HCT116 (cell line): ENCODE measurements at regions not wholly inside any gene's neighbourhood (a gene's known extent, or its start where the extent isn't known, plus 50 kb on each side); places are given as distances from the start of the nearest gene placed in this dataset.

ENCODE experiments used
- ATAC-seq: fragments of 200-7000 bp; cut with Tn5 transposase; 2 replicates; pipeline ENCODE4 v1.9.1; 2020; ENCODE audit warnings: mild to moderate bottlenecking, moderate library complexity
- BruUV-seq: library from RNA; stranded (reverse); fragments of 400-500 nt; replicated peaks from 2 replicates; lab custom pipeline; 2021; lab: Mats Ljungman, UMichigan
- CTCF ChIA-PET: fragments of 300-600 bp; sonication (Branson Sonifier 250); formaldehyde crosslinking; loops from one replicate; lab custom pipeline; 2021; ENCODE audit warnings: antibody characterized with exemption; lab: Charles Lee
- POLR2A ChIA-PET: fragments of 300-600, 350-600 bp; sonication (Branson Sonifier 250); formaldehyde crosslinking; loops from one replicate; lab custom pipeline; 2021; ENCODE audit warnings: antibody characterized with exemption; lab: Charles Lee
- RAD21 ChIA-PET, 2 experiments: fragments of 300-600 bp; sonication (Branson Sonifier 250); formaldehyde crosslinking; loops; one replicate each; lab custom pipeline; 2023; ENCODE audit warnings: low total read pairs in 2 of 2; ENCODE audit not compliant: uncharacterized antibody in 2 of 2, unreplicated experiment in 2 of 2, low non-redundant PET in 1 of 2; lab: Charles Lee
- DNase-seq: peaks from one replicate; pipeline ENCODE4 v3.0.0-alpha.2; 2010; ENCODE audit warnings: low read depth, low spot score
- H2AFZ ChIP-seq: fragments of 200-600 bp; shearing (Covaris generic), sonication (generic); 2 replicates; pipeline ENCODE4 v1.6.1; 2017; ENCODE audit warnings: low read depth, mixed run types, mixed read lengths, antibody characterized with exemption, low read length; ENCODE audit not compliant: poor library complexity, severe bottlenecking
- H3K27ac ChIP-seq: 2 replicates; pipeline ENCODE4 v1.5.1; 2012; ENCODE audit warnings: low read depth, low read length
- H3K27me3 ChIP-seq: fragments of 200-600 bp; sonication (generic); 2 replicates; pipeline ENCODE4 v1.6.1; 2016; ENCODE audit warnings: mixed run types, low read length, mixed read lengths; ENCODE audit not compliant: insufficient read depth
- H3K36me3 ChIP-seq, 2 experiments: fragments of 200-500 bp in 1 of 2; fragments of 200-600 bp in 1 of 2; sonication (Bioruptor generic) in 1 of 2; sonication (generic) in 1 of 2; 2 replicates each; pipeline versions ENCODE4 v1.5.1 to v1.6.1; 2014 to 2016; ENCODE audit warnings: low read length in 2 of 2, inconsistent platforms in 1 of 2, mixed read lengths in 1 of 2, mixed run types in 1 of 2; ENCODE audit not compliant: insufficient read depth in 2 of 2, control insufficient read depth in 1 of 2
- H3K4me1 ChIP-seq, 2 experiments: fragments of 200-600 bp in 1 of 2; sonication (generic) in 1 of 2; 2 replicates each; pipeline versions ENCODE4 v1.5.1 to v1.6.1; 2012 to 2017; ENCODE audit warnings: low read length in 2 of 2, inconsistent platforms in 1 of 2, mild to moderate bottlenecking in 1 of 2, mixed read lengths in 1 of 2, mixed run types in 1 of 2, moderate library complexity in 1 of 2; ENCODE audit not compliant: insufficient read depth in 2 of 2, control insufficient read depth in 1 of 2
- H3K4me2 ChIP-seq: fragments of 200-600 bp; sonication (generic); 2 replicates; pipeline ENCODE4 v1.6.1; 2017; ENCODE audit warnings: mixed run types, low read length, mixed read lengths
- H3K4me3 ChIP-seq, 2 experiments: fragments of 200-600 bp in 1 of 2; sonication (generic) in 1 of 2; replicated peaks in 1 of 2; 2 replicates each; pipeline ENCODE4 v1.5.1; 2011 to 2016; ENCODE audit warnings: low read length in 2 of 2, control low read depth in 1 of 2, low read depth in 1 of 2, mild to moderate bottlenecking in 1 of 2, mixed read lengths in 1 of 2, mixed run types in 1 of 2
- H3K79me2 ChIP-seq: fragments of 200-600 bp; sonication (generic); 2 replicates; pipeline ENCODE4 v1.6.1; 2017; ENCODE audit warnings: mild to moderate bottlenecking, mixed run types, low read length, moderate library complexity, mixed read lengths; ENCODE audit not compliant: insufficient read depth
- H3K9ac ChIP-seq: fragments of 200-600 bp; sonication (generic); 2 replicates; pipeline ENCODE4 v1.6.1; 2016; ENCODE audit warnings: low read length, mixed read lengths
- H3K9me2 ChIP-seq: fragments of 200-600 bp; sonication (generic), shearing (Covaris generic); 2 replicates; pipeline ENCODE4 v1.6.1; 2017; ENCODE audit warnings: mixed run types, mild to moderate bottlenecking, moderate library complexity; ENCODE audit not compliant: insufficient read depth
- H3K9me3 ChIP-seq, 2 experiments: fragments of 200-500 bp in 1 of 2; fragments of 200-600 bp in 1 of 2; sonication (Bioruptor generic) in 1 of 2; sonication (generic) in 1 of 2; 2 replicates each; pipeline ENCODE4 v1.6.1; 2014 to 2017; ENCODE audit warnings: low read length in 2 of 2, mixed read lengths in 2 of 2, inconsistent platforms in 1 of 2, low read depth in 1 of 2, mild to moderate bottlenecking in 1 of 2, mixed run types in 1 of 2, moderate library complexity in 1 of 2; ENCODE audit not compliant: control insufficient read depth in 1 of 2, insufficient read depth in 1 of 2
- H4K20me1 ChIP-seq: fragments of 200-600 bp; sonication (generic), shearing (Covaris generic); 2 replicates; pipeline ENCODE4 v1.6.1; 2017; ENCODE audit warnings: mixed run types, mild to moderate bottlenecking, moderate library complexity; ENCODE audit not compliant: insufficient read depth
- CBX3 ChIP-seq: IDR thresholded peaks from 2 replicates; pipeline ENCODE4 v1.6.1; 2012; ENCODE audit warnings: low read depth
- CEBPB ChIP-seq: IDR thresholded peaks from 2 replicates; pipeline ENCODE4 v1.6.1; 2012; ENCODE audit warnings: low read depth
- ELF1 ChIP-seq: IDR thresholded peaks from 2 replicates; pipeline ENCODE4 v1.6.1; 2012; ENCODE audit warnings: low read depth, borderline replicate concordance
- EZH2 ChIP-seq: fragments of 200-600 bp; sonication (generic); IDR thresholded peaks from 2 replicates; pipeline ENCODE4 v1.6.1; 2017; ENCODE audit warnings: antibody characterized with exemption, mixed run types
- FOSL1 ChIP-seq: IDR thresholded peaks from 2 replicates; pipeline ENCODE4 v1.6.1; 2012; ENCODE audit warnings: low read depth
- JUND ChIP-seq: IDR thresholded peaks from 2 replicates; pipeline ENCODE4 v1.6.1; 2012
- POLR2A ChIP-seq: IDR thresholded peaks from 2 replicates; pipeline ENCODE4 v1.7.0; 2011; ENCODE audit warnings: borderline replicate concordance; ENCODE audit not compliant: insufficient read depth, insufficient read length; ENCODE audit errors: extremely low read depth
- SP1 ChIP-seq: IDR thresholded peaks from 2 replicates; pipeline ENCODE4 v1.6.1; 2012; ENCODE audit warnings: low read depth
- SRF ChIP-seq: IDR thresholded peaks from 2 replicates; pipeline ENCODE4 v1.6.1; 2012; ENCODE audit warnings: low read depth
- TCF7L2 ChIP-seq: IDR thresholded peaks from 2 replicates; pipeline ENCODE4 v1.7.0; 2011; ENCODE audit warnings: borderline replicate concordance, inconsistent platforms; ENCODE audit not compliant: insufficient read depth, insufficient read length; ENCODE audit errors: extremely low read depth
- YY1 ChIP-seq: IDR thresholded peaks from 2 replicates; pipeline ENCODE4 v1.6.1; 2011; ENCODE audit warnings: low read length, low read depth, moderate library complexity, mild to moderate bottlenecking; ENCODE audit not compliant: insufficient replicate concordance; ENCODE audit errors: extremely low read depth
- ZNF274 ChIP-seq: fragments of 200-500 bp; sonication (Bioruptor generic); IDR thresholded peaks from 2 replicates; pipeline ENCODE4 v1.6.1; 2014; ENCODE audit warnings: mild to moderate bottlenecking, low read depth, low read length, inconsistent platforms
- intact Hi-C: fragments of 100-400 bp; cut with micrococcal nuclease; formaldehyde crosslinking; loops from 2 replicates; pipeline ENCODE4 v1.10.0; 2022
- TF ChIP-seq, protein P1 (sequence below), 3 experiments: fragments of 200-600 bp in 1 of 3; sonication (generic) in 1 of 3; IDR thresholded peaks in 2 of 3; conservative IDR thresholded peaks in 1 of 3; 2 replicates each; pipeline ENCODE4 v1.5.1; 2012 to 2017; ENCODE audit warnings: low read depth in 2 of 3, low read length in 2 of 3, antibody characterized with exemption in 1 of 3, borderline replicate concordance in 1 of 3, control low read depth in 1 of 3, mild to moderate bottlenecking in 1 of 3, mixed read lengths in 1 of 3, mixed run types in 1 of 3, moderate library complexity in 1 of 3; ENCODE audit not compliant: insufficient read depth in 1 of 3
- TF ChIP-seq, protein P2 (sequence below): IDR thresholded peaks from 2 replicates; pipeline ENCODE4 v1.6.1; 2011; ENCODE audit warnings: mild to moderate bottlenecking, low read length, moderate library complexity; ENCODE audit not compliant: insufficient replicate concordance; ENCODE audit errors: extremely low read depth
- TF ChIP-seq, protein P3 (sequence below): IDR thresholded peaks from 2 replicates; pipeline ENCODE4 v1.6.1; 2012

DNA sequence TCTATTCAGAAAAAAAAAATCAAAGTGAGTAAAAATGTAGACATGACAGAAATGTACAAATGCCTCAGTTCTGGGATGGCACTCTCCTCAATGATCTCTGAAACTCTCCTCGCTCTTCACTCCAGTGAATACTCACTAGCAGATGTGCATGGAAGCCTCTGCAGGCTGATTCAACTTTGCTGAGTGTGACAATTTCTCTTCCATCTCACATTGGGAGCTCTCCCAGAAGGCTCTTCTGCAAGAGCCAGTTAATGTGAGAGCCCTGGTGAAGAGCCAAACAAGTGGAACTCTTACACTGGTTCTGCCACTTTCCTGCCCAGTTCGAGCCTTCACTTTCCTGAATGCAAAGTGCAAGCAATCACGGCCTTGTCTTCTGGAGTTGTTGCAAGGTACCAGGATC, 147.1 kb upstream of the IRX6 start:
- DNase-seq (no peak), ATAC-seq (no peak)
- BruUV-seq: no TSS peak
- Histone ChIP-seq H3K9me2 (no peaks in the 10 kb centered on the region), H3K9ac (no peak overlapping the region), H3K4me2 (no peak overlapping the region), H2AFZ (no peak overlapping the region), H3K27me3 (no peaks in the 10 kb centered on the region), H3K79me2 (no peaks in the 10 kb centered on the region), H3K4me1 (no peaks in the 10 kb centered on the region), H3K27ac (no peak overlapping the region), H3K36me3 (no peaks in the 10 kb centered on the region; a peak in 1 of 4 replicates), H3K9me3 (no peaks in the 10 kb centered on the region), H4K20me1 (no peaks in the 10 kb centered on the region), H3K4me3 (no peak overlapping the region)
- intact Hi-C loops: no loop called here
- POLR2A ChIA-PET: no interaction called here
- CTCF ChIA-PET: no interaction called here
- TF ChIP-seq YY1 (no peak), EZH2 (no peak), CEBPB (no peak), POLR2A (no peak), CBX3 (no peak), ELF1 (no peak), JUND (no peak), SRF (no peak), TCF7L2 (no peak), SP1 (no peak), ZNF274 (no peak), FOSL1 (no peak)
- TF ChIP-seq, protein P1, sequence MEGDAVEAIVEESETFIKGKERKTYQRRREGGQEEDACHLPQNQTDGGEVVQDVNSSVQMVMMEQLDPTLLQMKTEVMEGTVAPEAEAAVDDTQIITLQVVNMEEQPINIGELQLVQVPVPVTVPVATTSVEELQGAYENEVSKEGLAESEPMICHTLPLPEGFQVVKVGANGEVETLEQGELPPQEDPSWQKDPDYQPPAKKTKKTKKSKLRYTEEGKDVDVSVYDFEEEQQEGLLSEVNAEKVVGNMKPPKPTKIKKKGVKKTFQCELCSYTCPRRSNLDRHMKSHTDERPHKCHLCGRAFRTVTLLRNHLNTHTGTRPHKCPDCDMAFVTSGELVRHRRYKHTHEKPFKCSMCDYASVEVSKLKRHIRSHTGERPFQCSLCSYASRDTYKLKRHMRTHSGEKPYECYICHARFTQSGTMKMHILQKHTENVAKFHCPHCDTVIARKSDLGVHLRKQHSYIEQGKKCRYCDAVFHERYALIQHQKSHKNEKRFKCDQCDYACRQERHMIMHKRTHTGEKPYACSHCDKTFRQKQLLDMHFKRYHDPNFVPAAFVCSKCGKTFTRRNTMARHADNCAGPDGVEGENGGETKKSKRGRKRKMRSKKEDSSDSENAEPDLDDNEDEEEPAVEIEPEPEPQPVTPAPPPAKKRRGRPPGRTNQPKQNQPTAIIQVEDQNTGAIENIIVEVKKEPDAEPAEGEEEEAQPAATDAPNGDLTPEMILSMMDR (IDR thresholded peaks at IDR 0.05 in 2 of 3, conservative IDR thresholded peaks at IDR 0.05 in 1 of 3; ENCODE audit: borderline replicate concordance in 1 of 3, insufficient read depth in 1 of 3, low read depth in 2 of 3, low read length in 2 of 3): no peak
- TF ChIP-seq, protein P2, sequence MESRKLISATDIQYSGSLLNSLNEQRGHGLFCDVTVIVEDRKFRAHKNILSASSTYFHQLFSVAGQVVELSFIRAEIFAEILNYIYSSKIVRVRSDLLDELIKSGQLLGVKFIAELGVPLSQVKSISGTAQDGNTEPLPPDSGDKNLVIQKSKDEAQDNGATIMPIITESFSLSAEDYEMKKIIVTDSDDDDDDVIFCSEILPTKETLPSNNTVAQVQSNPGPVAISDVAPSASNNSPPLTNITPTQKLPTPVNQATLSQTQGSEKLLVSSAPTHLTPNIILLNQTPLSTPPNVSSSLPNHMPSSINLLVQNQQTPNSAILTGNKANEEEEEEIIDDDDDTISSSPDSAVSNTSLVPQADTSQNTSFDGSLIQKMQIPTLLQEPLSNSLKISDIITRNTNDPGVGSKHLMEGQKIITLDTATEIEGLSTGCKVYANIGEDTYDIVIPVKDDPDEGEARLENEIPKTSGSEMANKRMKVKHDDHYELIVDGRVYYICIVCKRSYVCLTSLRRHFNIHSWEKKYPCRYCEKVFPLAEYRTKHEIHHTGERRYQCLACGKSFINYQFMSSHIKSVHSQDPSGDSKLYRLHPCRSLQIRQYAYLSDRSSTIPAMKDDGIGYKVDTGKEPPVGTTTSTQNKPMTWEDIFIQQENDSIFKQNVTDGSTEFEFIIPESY: no peak
- TF ChIP-seq, protein P3, sequence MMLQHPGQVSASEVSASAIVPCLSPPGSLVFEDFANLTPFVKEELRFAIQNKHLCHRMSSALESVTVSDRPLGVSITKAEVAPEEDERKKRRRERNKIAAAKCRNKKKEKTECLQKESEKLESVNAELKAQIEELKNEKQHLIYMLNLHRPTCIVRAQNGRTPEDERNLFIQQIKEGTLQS: no peak
- RAD21 ChIA-PET: no interaction called here
